ENCODE measurements at regions not wholly inside any gene's neighbourhood (a gene's known extent, or its start where the extent isn't known, plus 50 kb on each side); places are given as distances from the start of the nearest gene placed in this dataset.
"Not testable (repeated sequence)": the region's sequence is repeated elsewhere in the genome, so short reads cannot be mapped to it uniquely, and the experiment has no call there.

GRCh38 chr6:6818078-6818639 lies 229.6 kb downstream of the LY86 start:
- no peak for DNase-seq

- no peak for DNase-seq
Measured at GRCh38 chr6:6820641-6821238, 232.2 kb downstream of the LY86 start.

DNA sequence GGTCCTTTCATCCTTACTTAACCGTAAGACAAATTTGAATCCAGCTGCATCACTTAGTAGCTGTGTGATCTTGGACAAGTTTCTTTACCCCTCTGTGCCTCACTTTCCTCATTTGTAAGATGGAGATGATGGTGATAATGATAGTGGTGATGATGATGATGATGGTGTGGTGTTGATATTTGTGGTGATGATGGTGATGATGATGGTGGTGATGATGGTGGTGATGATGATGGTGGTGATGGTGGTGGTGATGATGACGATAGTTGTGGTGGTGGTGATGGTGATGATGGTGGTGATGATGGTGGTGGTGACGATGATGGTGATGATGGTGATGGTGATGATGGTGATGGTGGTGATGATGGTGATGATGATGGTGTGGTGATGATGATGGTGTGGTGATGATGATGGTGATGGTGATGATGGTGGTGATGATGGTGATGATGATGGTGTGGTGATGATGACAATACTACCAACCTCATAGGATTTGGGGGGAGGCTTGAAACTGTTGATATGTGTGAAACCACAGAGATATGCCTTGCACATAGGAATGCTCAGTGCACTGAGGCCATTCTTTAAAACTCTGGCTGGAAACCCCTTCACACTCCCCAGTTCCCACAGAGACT lies 233.2 kb downstream of the LY86 start:
- DNase-seq = no peak

DNA sequence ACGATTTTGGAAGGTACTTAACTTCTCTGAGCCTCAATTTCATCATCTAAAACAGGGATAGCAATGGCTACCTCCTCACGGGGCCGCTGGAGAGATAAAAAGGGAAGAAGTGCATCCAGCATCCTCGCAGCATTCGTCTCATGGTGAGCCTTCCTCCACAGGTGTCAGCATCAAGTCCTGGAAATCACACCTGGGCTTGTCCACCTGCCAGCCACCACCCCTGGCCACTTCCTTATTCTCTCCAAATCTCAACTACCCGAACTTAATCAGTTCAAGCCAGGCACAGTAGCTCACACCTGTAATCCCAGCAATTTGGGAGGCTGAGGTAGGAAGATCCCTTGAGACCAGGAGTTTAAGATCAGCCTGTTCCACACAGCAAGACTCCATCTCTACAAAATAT lies 234.5 kb downstream of the LY86 start:
- DNase-seq = no peak

DNA sequence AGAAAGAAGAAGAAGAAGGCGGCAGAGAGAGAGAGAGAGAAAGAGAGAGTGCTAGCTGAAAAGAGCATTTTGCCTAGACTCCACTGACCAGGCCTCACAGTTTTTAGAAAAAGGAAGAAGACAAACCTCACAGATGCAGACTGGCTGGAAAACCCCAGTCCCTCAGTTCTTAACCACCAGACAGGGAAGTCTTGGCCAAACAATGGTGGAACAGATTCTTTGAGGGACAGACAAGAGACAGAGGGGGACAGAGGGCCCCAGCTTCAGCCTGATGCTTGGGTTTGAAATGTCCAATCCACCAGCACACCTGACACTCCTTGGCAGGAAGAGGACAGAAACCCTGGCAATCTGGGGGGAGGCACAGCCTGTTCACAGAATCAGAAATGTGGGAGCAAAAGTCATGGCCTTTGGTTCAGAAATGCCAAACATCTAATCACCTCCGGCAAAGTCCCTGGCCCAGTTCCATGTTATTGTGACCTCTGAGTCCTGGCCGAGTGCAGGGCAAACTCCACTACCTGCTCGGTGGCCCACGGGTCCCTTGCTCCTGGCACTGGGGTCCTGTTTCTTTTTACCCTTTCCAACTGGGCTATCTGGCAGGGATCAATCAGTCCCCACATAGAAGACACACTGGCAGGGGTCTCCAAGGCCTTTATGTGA lies 235.2 kb downstream of the LY86 start:
- no peak for DNase-seq

GRCh38 chr6:6824381-6824780 lies 235.9 kb downstream of the LY86 start:
- no peak for DNase-seq

DNA sequence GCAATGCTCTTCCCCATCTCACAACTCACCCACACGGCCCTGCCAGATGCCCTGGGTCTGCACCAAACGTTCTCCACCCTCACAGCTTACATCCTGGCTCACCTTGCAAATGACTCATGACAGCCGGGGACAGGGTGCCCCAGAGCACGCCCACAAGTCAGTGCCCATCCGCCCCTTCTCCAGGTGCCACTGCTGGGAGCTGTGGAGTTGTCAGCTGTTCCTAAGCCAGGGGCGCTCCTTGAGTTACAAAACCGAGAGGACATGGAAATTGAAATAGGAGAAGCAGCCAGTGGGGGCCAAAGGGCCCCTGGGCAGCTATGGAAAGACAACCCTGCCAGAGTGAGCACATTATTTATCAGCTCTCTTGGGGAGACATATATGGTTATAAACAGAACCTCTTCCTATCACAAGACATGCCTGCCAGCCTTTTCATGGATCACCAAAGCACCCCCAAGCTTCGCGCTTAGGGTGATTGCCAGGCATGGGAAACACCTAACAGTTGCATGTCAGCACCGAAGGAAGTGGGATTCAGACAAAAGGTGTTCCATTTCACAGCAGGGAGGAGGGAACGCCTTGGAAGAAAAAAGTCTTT lies 236.8 kb downstream of the LY86 start:
- DNase-seq = no peak

- no peak for DNase-seq
Measured at GRCh38 chr6:6826095-6826901, 237.8 kb downstream of the LY86 start.

GRCh38 chr6:6826961-6827360 lies 238.4 kb downstream of the LY86 start:
- DNase-seq = no peak

GRCh38 chr6:6829872-6830685 lies 241.6 kb downstream of the LY86 start:
- no peak for DNase-seq

GRCh38 chr6:6830686-6831063 lies 242.2 kb downstream of the LY86 start:
- not testable (repeated sequence) for DNase-seq

DNA sequence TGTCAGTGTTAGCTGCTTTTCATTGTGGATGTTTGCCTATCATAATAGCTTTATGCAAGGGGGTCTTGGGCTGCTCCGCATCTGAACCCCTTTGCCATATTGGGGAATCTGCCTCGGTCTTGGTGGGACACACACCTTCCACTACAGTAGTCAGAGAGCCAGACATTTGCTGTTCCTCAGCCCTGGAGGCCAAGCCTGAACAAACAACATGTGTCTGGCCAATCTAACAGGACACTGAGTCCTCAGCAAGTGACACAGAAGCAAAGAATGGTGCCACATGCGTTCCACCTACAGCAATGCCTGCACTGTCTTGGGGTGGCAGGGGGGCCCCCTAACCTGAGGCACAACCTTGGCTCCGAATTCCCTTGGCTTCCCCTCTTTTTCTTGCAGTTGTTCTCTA lies 243.9 kb downstream of the LY86 start:
- DNase-seq = no peak

DNA sequence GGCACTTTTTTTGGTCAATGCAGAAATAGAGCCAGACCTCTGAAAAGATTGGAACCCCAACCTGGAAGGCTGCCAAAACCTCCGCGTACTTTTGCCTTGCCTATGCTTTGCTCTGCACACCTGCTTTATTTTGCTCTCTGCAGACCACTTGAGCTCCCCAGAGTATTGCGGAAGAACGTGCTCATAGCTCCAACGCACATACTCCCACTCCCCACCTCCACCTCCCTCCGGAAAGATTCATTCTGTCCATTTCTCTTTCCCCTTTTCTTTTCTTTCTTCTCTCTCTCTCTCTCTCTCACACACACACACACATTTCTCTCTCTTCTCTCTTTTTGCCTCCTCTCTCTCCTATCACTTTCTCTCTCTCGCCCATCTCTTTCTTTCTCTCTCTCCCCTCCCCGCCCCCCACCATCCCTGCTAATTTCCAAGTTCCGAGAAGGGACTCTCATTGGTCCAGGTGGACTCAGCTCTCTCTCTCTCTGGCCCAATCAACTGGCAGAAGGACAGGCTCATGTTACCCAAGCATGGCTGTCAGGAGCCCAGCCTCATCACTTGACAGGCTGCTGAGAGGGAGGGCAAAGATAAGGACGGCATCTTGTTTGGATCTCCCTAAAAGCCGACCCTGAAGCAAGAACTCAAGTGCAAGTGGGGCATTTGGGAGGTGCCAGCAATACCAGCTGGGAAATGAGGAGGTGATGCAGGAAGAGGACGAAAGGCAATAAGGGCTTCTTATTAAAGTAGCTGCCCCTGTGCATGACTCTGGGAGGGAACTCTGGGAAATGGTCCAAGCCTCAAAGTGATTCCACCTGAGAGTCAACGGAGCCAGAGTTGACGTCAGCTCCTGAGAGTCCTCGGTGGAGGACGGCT lies 246.1 kb downstream of the LY86 start:
- no peak for DNase-seq

DNA sequence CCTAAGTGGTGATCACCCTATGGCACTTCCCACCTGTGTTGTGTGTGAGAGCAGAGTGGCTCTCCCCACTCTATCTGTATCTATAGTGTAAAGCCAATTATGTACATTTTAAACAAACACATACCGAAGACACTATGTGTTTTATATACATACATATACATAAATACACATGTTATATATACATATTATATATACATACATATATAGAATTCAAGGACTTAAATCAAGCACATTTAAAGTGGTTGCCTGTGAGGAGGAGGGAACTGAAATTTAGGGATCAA lies 246.6 kb downstream of the LY86 start:
- no peak for DNase-seq

DNA sequence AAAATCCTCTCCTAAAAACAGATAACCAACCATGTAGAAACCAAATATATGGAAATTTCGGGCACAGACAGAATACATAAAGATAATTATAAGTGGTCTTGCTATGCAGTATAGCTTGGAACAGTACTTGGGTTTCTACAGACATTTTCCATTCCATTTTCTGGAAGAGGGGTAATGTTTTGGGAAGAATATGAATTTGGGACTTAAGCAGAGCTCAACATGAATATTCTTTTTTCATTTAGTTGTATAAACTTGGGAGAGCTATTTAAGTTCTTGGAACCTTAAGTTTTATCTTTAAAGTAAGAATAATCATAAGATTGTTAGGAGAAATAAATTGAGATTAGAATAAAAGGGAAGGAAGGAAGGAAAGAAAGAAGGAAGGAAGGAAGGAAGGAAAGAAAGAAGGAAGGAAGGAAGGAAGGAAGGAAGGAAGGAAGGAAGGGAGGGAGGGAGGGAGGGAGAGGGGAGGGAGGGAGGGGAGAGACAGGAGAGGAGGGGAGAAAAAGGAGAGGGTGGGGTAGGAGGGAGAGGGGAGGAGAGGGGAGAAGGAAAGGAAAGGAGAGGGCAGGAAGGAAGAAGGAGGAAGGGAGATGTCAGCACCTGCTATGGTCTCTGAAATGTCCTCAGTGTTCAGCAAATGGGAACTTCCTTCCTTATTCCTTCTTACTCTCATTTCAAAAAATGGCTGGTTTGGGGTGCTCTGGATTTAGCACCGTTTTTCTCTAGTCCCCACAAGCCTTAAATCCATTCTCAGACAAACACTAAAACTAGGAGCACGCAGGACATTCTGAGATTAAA lies 248.3 kb downstream of the LY86 start:
- DNase-seq = no peak

- DNase-seq = no peak
Measured at GRCh38 chr6:6837541-6838080, 249.1 kb downstream of the LY86 start.

DNA sequence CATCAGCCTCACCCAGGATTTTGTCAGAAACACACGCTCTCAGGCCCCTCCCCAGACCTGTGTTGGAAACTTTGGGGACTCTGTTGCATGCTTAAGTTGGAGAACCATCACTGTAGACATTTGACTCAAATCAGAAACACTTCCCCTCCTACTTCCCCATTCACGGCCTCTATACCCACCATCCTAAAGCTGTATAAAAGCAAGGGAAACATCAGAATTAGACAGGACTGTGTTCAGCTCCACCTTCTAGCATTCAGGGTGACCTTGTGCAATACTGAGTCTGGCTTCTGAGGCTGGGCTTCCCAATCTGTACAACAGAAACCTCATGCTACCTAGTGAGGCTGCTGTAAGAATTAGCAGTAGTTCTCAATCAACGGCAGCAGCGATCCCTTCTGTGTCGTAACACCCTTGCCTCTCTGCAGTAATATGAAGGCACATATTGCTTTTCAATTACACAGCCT lies 252.3 kb downstream of the LY86 start:
- DNase-seq = no peak

DNA sequence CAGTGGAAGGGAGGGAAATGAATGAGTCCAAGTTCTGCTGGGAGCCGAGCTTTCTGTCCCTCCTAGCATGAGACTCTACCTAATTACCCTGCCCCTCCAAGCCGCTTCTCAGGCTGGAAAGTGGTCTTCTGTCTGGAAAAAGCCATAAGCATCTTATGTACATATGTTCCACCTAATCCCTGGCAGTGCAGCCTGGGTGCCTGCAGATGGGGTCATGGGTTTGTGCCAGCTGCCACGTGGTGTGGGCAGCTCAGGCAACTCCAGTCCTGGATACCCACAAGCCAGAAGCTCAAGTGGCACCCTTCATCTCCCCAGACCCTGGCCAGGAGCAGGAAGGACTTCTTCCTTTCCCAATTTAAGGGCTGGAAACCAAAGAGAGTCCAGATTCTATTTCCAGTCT lies 253.1 kb downstream of the LY86 start:
- no peak for DNase-seq

GRCh38 chr6:6842291-6842690 lies 253.8 kb downstream of the LY86 start:
- DNase-seq = no peak

DNA sequence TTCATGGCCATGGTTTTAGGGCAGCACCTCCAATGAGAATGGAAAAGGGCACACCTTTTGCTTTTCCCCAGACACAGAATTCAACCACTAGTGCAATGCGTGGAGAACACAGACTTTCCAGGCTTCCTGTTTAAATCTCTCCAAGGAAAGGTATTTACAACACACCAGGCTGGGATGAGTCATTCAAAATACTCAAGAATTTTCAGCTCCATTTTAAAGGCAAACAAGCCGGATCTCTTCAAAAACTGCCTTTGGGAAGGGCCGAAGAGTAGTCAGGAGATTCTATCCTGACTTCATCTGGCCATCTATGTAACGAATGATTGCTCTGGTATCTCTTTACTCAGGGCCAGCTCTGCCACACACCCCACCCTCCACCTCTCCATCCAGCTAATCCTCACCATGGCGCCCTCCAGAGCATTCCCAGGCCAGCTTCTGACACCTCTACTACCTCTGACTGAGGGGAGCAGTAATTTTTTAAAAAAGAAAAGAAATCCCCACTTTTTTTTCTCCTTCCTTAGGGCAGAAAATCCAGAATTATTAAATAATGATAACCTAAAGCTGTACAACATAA lies 254.6 kb downstream of the LY86 start:
- DNase-seq = no peak

Data from CD4-positive, alpha-beta T cell treated with Interleukin-6 for 4 hours (primary cell).